ENCODE measurements at regions not wholly inside any gene's neighbourhood (a gene's known extent, or its start where the extent isn't known, plus 50 kb on each side); places are given as distances from the start of the nearest gene placed in this dataset.

DNA sequence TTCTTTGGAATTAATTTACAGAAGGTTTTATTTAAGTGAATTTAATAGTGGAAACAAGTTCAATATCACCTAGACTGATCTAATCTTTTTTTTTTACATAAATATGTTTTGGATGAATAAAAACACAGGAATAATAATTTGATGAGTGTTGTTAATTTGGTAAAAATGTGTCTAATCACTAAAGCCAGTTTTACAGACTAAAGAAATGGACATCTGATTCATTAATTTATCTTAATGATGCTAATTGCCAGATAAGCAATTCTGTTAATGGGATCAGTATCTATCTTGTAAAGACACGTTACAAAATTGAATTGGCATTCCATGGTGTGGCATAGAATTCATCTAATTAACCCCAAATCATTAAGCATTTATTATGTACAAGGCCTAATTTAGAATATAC is 743.3 kb upstream of the CDH6 start:
- H2AK5ac ChIP-seq (ENCODE audit: low read length, severe bottlenecking): no peak overlapping the region
- H2BK120ac ChIP-seq (ENCODE audit: low read depth, low read length): no peak overlapping the region
- H3K9me3 ChIP-seq (ENCODE audit: control insufficient read depth, low read length): peaks cover 33% of the 10 kb centered on the region
- no peak overlapping the region for H3K4me2 ChIP-seq (ENCODE audit: low read length, poor library complexity, severe bottlenecking)
- H3K23ac ChIP-seq (ENCODE audit: low read length in 2 of 2): no peak overlapping the region
- no peak overlapping the region for H2BK5ac ChIP-seq (ENCODE audit: low read depth, low read length, poor library complexity, severe bottlenecking)
- no peaks in the 10 kb centered on the region for H3K27me3 ChIP-seq (ENCODE audit: control insufficient read depth in 1 of 2, insufficient read depth in 1 of 2, low read length in 2 of 2)
- H3K9ac ChIP-seq (ENCODE audit: low read length): no peak overlapping the region
- H3K18ac ChIP-seq (ENCODE audit: low read depth in 1 of 2, low read length in 2 of 2): no peak overlapping the region
- no peak overlapping the region for H3K4me3 ChIP-seq (ENCODE audit: insufficient read depth in 1 of 2, low read depth in 1 of 2, low read length in 2 of 2)
- no peak overlapping the region for H3K4ac ChIP-seq (ENCODE audit: low read depth in 1 of 2, low read length in 2 of 2)
- DNase-seq: no peak
- no peak overlapping the region for H3K27ac ChIP-seq (ENCODE audit: low read length, poor library complexity, severe bottlenecking)
- no peaks in the 10 kb centered on the region for H3K79me1 ChIP-seq (replicated peaks; ENCODE audit: low read length, poor library complexity, severe bottlenecking)
- H2BK12ac ChIP-seq (ENCODE audit: low read length in 2 of 2): no peak overlapping the region
- H4K91ac ChIP-seq (ENCODE audit: low read length): no peak overlapping the region
- WGBS: no CpG with 5 or more reads among the region's 1 CpG
- no peaks in the 10 kb centered on the region for H3K36me3 ChIP-seq (ENCODE audit: control insufficient read depth in 1 of 2, insufficient read depth in 2 of 2, low read depth in 1 of 2, low read length in 2 of 2)
- no peak overlapping the region for H2AFZ ChIP-seq (ENCODE audit: low read depth, low read length)
- no peak overlapping the region for H4K8ac ChIP-seq (ENCODE audit: low read length)
- no peaks in the 10 kb centered on the region for H3K4me1 ChIP-seq (ENCODE audit: control insufficient read depth, insufficient read depth, low read depth, low read length)
- H3K14ac ChIP-seq (ENCODE audit: low read length in 2 of 2): no peak overlapping the region
- H2BK15ac ChIP-seq (ENCODE audit: low read depth, poor library complexity, severe bottlenecking): no peak overlapping the region

DNA sequence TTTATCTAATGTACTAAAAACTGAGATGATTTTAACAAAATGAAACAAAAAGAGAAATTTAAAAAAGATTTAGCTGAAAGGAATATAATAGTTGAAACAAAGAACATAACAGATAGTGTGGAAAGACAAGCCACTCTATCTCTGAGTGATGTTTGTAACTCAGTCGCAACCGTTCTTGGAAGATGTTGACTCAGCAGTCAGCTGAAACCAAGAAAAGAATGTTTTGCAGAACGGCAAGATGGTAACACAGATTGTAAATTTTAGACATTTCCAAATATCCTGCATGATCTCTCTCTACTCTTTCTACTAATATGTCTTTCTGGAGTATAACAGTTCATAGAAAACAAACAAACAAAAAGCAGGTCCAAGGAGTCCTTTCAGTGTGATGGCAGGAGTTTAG is 746.1 kb upstream of the CDH6 start:
- no peak for DNase-seq
- H3K14ac ChIP-seq (ENCODE audit: low read length in 2 of 2): no peak overlapping the region
- no peak overlapping the region for H4K8ac ChIP-seq (ENCODE audit: low read length)
- H2BK12ac ChIP-seq (ENCODE audit: low read length in 2 of 2): no peak overlapping the region
- H3K4me1 ChIP-seq (ENCODE audit: control insufficient read depth, insufficient read depth, low read depth, low read length): no peaks in the 10 kb centered on the region
- H3K4me3 ChIP-seq (ENCODE audit: insufficient read depth in 1 of 2, low read depth in 1 of 2, low read length in 2 of 2): no peak overlapping the region
- no peak overlapping the region for H4K91ac ChIP-seq (ENCODE audit: low read length)
- H2BK120ac ChIP-seq (ENCODE audit: low read depth, low read length): no peak overlapping the region
- H2AFZ ChIP-seq (ENCODE audit: low read depth, low read length): no peak overlapping the region
- peaks cover 39% of the 10 kb centered on the region for H3K9me3 ChIP-seq (ENCODE audit: control insufficient read depth, low read length)
- H3K36me3 ChIP-seq (ENCODE audit: control insufficient read depth in 1 of 2, insufficient read depth in 2 of 2, low read depth in 1 of 2, low read length in 2 of 2): no peaks in the 10 kb centered on the region
- H2BK5ac ChIP-seq (ENCODE audit: low read depth, low read length, poor library complexity, severe bottlenecking): no peak overlapping the region
- no peaks in the 10 kb centered on the region for H3K79me1 ChIP-seq (replicated peaks; ENCODE audit: low read length, poor library complexity, severe bottlenecking)
- no peak overlapping the region for H2AK5ac ChIP-seq (ENCODE audit: low read length, severe bottlenecking)
- H3K4me2 ChIP-seq (ENCODE audit: low read length, poor library complexity, severe bottlenecking): no peak overlapping the region
- no peak overlapping the region for H3K27ac ChIP-seq (ENCODE audit: low read length, poor library complexity, severe bottlenecking)
- no peaks in the 10 kb centered on the region for H3K27me3 ChIP-seq (ENCODE audit: control insufficient read depth in 1 of 2, insufficient read depth in 1 of 2, low read length in 2 of 2)
- no peak overlapping the region for H3K9ac ChIP-seq (ENCODE audit: low read length)
- no peak overlapping the region for H3K23ac ChIP-seq (ENCODE audit: low read length in 2 of 2)
- H3K4ac ChIP-seq (ENCODE audit: low read depth in 1 of 2, low read length in 2 of 2): no peak overlapping the region
- no peak overlapping the region for H3K18ac ChIP-seq (ENCODE audit: low read depth in 1 of 2, low read length in 2 of 2)
- no peak overlapping the region for H2BK15ac ChIP-seq (ENCODE audit: low read depth, poor library complexity, severe bottlenecking)
- WGBS: 93% methylated on average over 2 of the region's 3 CpGs

DNA sequence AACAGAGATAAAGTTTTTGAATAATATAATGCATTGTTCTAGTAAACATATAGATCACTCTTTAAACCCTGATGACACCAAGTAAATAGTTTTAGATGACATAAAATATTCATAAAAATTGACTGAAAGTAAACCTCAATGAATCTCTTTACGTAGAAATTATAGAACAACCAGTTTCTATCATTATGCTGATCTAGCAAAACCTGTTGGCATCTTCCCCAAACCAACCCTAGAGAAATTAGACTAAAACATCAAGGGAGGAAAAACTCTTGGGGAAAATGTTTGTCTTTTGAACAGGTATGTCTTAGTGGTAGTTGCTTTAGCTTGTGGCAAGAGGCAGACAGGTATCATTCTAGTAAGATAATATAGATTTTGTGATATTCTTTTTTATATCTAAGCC is 747.0 kb upstream of the CDH6 start:
- H3K9ac ChIP-seq (ENCODE audit: low read length): no peak overlapping the region
- no peak for DNase-seq
- H3K14ac ChIP-seq (ENCODE audit: low read length in 2 of 2): no peak overlapping the region
- no peak overlapping the region for H3K27ac ChIP-seq (ENCODE audit: low read length, poor library complexity, severe bottlenecking)
- no peaks in the 10 kb centered on the region for H3K4me1 ChIP-seq (ENCODE audit: control insufficient read depth, insufficient read depth, low read depth, low read length)
- WGBS: 80% methylated on average over 1 of the region's 1 CpG
- no peaks in the 10 kb centered on the region for H3K36me3 ChIP-seq (ENCODE audit: control insufficient read depth in 1 of 2, insufficient read depth in 2 of 2, low read depth in 1 of 2, low read length in 2 of 2)
- no peak overlapping the region for H4K91ac ChIP-seq (ENCODE audit: low read length)
- no peaks in the 10 kb centered on the region for H3K79me1 ChIP-seq (replicated peaks; ENCODE audit: low read length, poor library complexity, severe bottlenecking)
- H3K23ac ChIP-seq (ENCODE audit: low read length in 2 of 2): no peak overlapping the region
- no peak overlapping the region for H2BK120ac ChIP-seq (ENCODE audit: low read depth, low read length)
- no peak overlapping the region for H3K4ac ChIP-seq (ENCODE audit: low read depth in 1 of 2, low read length in 2 of 2)
- no peaks in the 10 kb centered on the region for H3K27me3 ChIP-seq (ENCODE audit: control insufficient read depth in 1 of 2, insufficient read depth in 1 of 2, low read length in 2 of 2)
- no peak overlapping the region for H4K8ac ChIP-seq (ENCODE audit: low read length)
- no peak overlapping the region for H2AK5ac ChIP-seq (ENCODE audit: low read length, severe bottlenecking)
- no peak overlapping the region for H2AFZ ChIP-seq (ENCODE audit: low read depth, low read length)
- H3K18ac ChIP-seq (ENCODE audit: low read depth in 1 of 2, low read length in 2 of 2): no peak overlapping the region
- H3K4me3 ChIP-seq (ENCODE audit: insufficient read depth in 1 of 2, low read depth in 1 of 2, low read length in 2 of 2): no peak overlapping the region
- H3K4me2 ChIP-seq (ENCODE audit: low read length, poor library complexity, severe bottlenecking): no peak overlapping the region
- H3K9me3 ChIP-seq (ENCODE audit: control insufficient read depth, low read length): peaks cover 42% of the 10 kb centered on the region
- no peak overlapping the region for H2BK15ac ChIP-seq (ENCODE audit: low read depth, poor library complexity, severe bottlenecking)
- H2BK12ac ChIP-seq (ENCODE audit: low read length in 2 of 2): no peak overlapping the region
- no peak overlapping the region for H2BK5ac ChIP-seq (ENCODE audit: low read depth, low read length, poor library complexity, severe bottlenecking)

DNA sequence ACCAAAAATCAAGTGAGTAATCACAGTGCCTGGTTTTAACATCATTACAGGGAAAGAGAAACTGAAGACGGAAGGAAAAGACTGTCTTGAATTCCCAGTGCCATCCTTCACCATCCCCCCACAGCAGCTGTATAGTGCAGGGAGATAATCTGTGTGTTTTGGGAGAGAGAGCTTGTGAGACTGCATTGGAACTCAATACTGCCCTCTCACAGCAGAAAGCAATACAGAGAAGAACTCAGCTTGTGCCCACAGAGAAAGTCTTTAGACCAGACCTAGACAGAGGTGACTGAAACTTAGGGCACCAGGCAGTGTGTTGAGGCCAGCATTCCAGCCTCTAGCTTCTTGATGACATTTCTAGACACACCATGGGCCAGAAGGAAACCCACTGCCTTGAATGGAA is 754.7 kb upstream of the CDH6 start:
- Histone ChIP-seq H2AK5ac (ENCODE audit: low read length, severe bottlenecking) (no peak overlapping the region), H3K4me1 (ENCODE audit: control insufficient read depth, insufficient read depth, low read depth, low read length) (no peaks in the 10 kb centered on the region), H3K9ac (ENCODE audit: low read length) (no peak overlapping the region), H3K79me1 (replicated peaks; ENCODE audit: low read length, poor library complexity, severe bottlenecking) (no peaks in the 10 kb centered on the region), H2BK120ac (ENCODE audit: low read depth, low read length) (no peak overlapping the region), H3K18ac (ENCODE audit: low read depth in 1 of 2, low read length in 2 of 2) (no peak overlapping the region), H3K9me3 (ENCODE audit: control insufficient read depth, low read length) (peaks cover 60% of the 10 kb centered on the region), H3K27ac (ENCODE audit: low read length, poor library complexity, severe bottlenecking) (no peak overlapping the region), H3K36me3 (ENCODE audit: control insufficient read depth in 1 of 2, insufficient read depth in 2 of 2, low read depth in 1 of 2, low read length in 2 of 2) (no peaks in the 10 kb centered on the region), H4K91ac (ENCODE audit: low read length) (no peak overlapping the region), H3K4ac (ENCODE audit: low read depth in 1 of 2, low read length in 2 of 2) (no peak overlapping the region), H3K14ac (ENCODE audit: low read length in 2 of 2) (no peak overlapping the region), H2BK15ac (ENCODE audit: low read depth, poor library complexity, severe bottlenecking) (no peak overlapping the region), H2AFZ (ENCODE audit: low read depth, low read length) (no peak overlapping the region), H3K23ac (ENCODE audit: low read length in 2 of 2) (no peak overlapping the region), H3K4me2 (ENCODE audit: low read length, poor library complexity, severe bottlenecking) (no peak overlapping the region), H2BK12ac (ENCODE audit: low read length in 2 of 2) (no peak overlapping the region), H3K27me3 (ENCODE audit: control insufficient read depth in 1 of 2, insufficient read depth in 1 of 2, low read length in 2 of 2) (no peaks in the 10 kb centered on the region), H2BK5ac (ENCODE audit: low read depth, low read length, poor library complexity, severe bottlenecking) (no peak overlapping the region), H3K4me3 (ENCODE audit: insufficient read depth in 1 of 2, low read depth in 1 of 2, low read length in 2 of 2) (no peak overlapping the region), H4K8ac (ENCODE audit: low read length) (no peak overlapping the region)
- whole genome bisulfite sequencing: no CpG with 5 or more reads among the region's 1 CpG
- DNase-seq: no peak
